ENCODE measurements at regions not wholly inside any gene's neighbourhood (a gene's known extent, or its start where the extent isn't known, plus 50 kb on each side); places are given as distances from the start of the nearest gene placed in this dataset.

DNA sequence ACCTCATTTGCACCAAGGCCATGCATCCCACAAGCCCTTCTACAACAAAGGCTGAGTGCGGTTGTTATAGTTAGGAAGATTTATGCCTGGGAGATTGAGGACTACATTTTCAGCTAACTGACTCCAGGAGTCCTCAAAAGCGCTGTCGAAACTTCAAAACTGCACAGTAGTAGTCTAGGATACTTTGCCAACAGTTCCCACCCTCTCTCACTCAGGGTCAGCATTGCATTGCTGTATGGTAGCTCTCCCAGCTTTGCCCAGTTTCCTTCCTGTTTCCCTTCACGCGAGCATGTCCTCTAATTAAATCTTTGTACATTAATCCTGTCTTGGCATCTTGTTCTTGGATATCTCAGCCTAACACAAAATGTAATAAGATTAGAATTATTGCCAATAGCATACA is 420.6 kb upstream of the UBE2E3 start:
- Histone ChIP-seq H3K27ac (no peak overlapping the region), H3K4me2 (ENCODE audit: low read length) (no peak overlapping the region), H3K79me2 (no peaks in the 10 kb centered on the region), H3K9me3 (ENCODE audit: control insufficient read depth, low read length) (no peaks in the 10 kb centered on the region), H3K36me3 (ENCODE audit: control insufficient read depth, insufficient read depth, low read length) (no peaks in the 10 kb centered on the region), H3K4me1 (no peaks in the 10 kb centered on the region), H3K27me3 (ENCODE audit: control insufficient read depth, insufficient read depth, low read length) (no peaks in the 10 kb centered on the region), H3K4me3 (ENCODE audit: low read depth, low read length) (no peak overlapping the region), H3K9ac (no peak overlapping the region), H2AFZ (no peak overlapping the region)
- TF ChIP-seq, protein P1, sequence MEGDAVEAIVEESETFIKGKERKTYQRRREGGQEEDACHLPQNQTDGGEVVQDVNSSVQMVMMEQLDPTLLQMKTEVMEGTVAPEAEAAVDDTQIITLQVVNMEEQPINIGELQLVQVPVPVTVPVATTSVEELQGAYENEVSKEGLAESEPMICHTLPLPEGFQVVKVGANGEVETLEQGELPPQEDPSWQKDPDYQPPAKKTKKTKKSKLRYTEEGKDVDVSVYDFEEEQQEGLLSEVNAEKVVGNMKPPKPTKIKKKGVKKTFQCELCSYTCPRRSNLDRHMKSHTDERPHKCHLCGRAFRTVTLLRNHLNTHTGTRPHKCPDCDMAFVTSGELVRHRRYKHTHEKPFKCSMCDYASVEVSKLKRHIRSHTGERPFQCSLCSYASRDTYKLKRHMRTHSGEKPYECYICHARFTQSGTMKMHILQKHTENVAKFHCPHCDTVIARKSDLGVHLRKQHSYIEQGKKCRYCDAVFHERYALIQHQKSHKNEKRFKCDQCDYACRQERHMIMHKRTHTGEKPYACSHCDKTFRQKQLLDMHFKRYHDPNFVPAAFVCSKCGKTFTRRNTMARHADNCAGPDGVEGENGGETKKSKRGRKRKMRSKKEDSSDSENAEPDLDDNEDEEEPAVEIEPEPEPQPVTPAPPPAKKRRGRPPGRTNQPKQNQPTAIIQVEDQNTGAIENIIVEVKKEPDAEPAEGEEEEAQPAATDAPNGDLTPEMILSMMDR (IDR thresholded peaks at IDR 0.05), result no peak

DNA sequence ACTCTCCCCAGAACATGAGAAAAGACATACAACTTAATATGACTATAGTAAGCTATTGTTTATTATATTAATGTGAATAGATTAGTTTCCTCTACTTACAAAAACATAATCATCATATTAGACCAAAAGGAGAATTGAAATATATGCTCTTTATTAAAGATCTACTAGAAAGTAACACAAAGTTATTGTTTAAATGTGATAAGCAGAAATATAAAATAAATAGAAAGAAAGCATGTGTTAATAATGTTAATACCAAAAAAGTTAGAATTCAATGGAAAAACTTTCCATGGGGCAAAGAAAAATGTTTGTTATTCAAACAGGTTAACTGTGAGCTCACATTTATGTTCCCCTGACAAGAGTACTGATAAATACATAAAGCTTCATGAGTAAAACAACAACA is 421.4 kb upstream of the UBE2E3 start:
- Histone ChIP-seq H3K9me3 (ENCODE audit: control insufficient read depth, low read length) (no peaks in the 10 kb centered on the region), H3K27ac (no peak overlapping the region), H3K9ac (no peak overlapping the region), H3K79me2 (no peaks in the 10 kb centered on the region), H3K4me2 (ENCODE audit: low read length) (no peak overlapping the region), H2AFZ (no peak overlapping the region), H3K27me3 (ENCODE audit: control insufficient read depth, insufficient read depth, low read length) (no peaks in the 10 kb centered on the region), H3K4me1 (no peaks in the 10 kb centered on the region), H3K36me3 (ENCODE audit: control insufficient read depth, insufficient read depth, low read length) (no peaks in the 10 kb centered on the region), H3K4me3 (ENCODE audit: low read depth, low read length) (no peak overlapping the region)
- TF ChIP-seq, protein P1 (IDR thresholded peaks at IDR 0.05), result no peak

DNA sequence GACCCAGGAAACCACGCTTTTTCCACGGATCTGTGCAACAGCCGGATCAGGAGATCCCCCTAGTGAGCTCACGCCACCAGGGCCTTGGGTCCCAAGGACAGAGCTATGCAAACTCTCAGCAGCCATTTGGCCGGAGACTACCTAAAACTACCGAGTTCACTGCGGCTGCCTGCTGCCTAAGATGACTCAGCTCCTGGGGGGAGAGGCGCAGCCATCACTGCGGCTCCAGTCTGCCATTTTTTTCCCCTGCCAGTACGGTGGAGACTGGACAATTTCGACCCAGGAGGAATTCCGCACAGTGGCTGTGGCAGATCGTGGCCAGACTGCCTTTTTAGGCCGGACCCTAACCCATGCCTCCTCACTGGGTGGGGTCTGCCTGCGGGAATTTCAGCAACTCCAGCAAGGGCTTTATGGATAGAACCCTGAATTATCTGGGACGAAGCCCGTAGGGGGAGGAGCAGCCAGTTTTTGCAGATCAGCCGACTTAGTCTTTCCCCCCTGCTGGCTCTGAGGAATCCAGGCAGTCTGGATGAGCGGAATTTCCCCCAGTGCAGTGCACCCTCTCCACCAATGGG is 424.9 kb upstream of the UBE2E3 start:
- Histone ChIP-seq H3K27ac (no peak overlapping the region), H3K4me2 (ENCODE audit: low read length) (no peak overlapping the region), H3K4me3 (ENCODE audit: low read depth, low read length) (no peak overlapping the region), H2AFZ (no peak overlapping the region), H3K9me3 (ENCODE audit: control insufficient read depth, low read length) (no peaks in the 10 kb centered on the region), H3K36me3 (ENCODE audit: control insufficient read depth, insufficient read depth, low read length) (no peaks in the 10 kb centered on the region), H3K9ac (no peak overlapping the region), H3K4me1 (no peaks in the 10 kb centered on the region), H3K27me3 (ENCODE audit: control insufficient read depth, insufficient read depth, low read length) (no peaks in the 10 kb centered on the region), H3K79me2 (no peaks in the 10 kb centered on the region)
- TF ChIP-seq, protein P1 (IDR thresholded peaks at IDR 0.05), result no peak

DNA sequence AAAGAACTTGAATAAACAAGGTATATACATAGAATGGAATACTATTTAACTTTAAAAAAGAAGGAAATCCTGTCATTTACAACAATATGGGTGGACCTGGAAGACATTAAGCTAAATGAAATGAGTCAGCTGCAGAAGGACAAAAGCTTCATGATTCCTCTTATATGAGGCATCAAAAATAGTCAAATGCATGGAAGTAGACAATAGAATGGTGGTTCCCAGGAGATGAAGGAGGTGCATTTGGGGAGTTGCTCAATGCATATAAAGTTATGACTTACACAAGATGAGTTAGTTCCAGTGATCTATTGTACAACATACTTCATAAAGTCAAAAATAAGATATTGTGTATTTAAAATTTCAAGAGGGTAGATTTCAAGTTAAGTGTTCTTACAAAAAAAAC is 426.1 kb upstream of the UBE2E3 start:
- Histone ChIP-seq H3K9me3 (ENCODE audit: control insufficient read depth, low read length) (no peaks in the 10 kb centered on the region), H3K27me3 (ENCODE audit: control insufficient read depth, insufficient read depth, low read length) (no peaks in the 10 kb centered on the region), H3K4me2 (ENCODE audit: low read length) (no peak overlapping the region), H3K27ac (no peak overlapping the region), H3K9ac (no peak overlapping the region), H3K4me1 (no peaks in the 10 kb centered on the region), H3K79me2 (no peaks in the 10 kb centered on the region), H2AFZ (no peak overlapping the region), H3K36me3 (ENCODE audit: control insufficient read depth, insufficient read depth, low read length) (no peaks in the 10 kb centered on the region), H3K4me3 (ENCODE audit: low read depth, low read length) (no peak overlapping the region)
- TF ChIP-seq, protein P1 (IDR thresholded peaks at IDR 0.05), result no peak

DNA sequence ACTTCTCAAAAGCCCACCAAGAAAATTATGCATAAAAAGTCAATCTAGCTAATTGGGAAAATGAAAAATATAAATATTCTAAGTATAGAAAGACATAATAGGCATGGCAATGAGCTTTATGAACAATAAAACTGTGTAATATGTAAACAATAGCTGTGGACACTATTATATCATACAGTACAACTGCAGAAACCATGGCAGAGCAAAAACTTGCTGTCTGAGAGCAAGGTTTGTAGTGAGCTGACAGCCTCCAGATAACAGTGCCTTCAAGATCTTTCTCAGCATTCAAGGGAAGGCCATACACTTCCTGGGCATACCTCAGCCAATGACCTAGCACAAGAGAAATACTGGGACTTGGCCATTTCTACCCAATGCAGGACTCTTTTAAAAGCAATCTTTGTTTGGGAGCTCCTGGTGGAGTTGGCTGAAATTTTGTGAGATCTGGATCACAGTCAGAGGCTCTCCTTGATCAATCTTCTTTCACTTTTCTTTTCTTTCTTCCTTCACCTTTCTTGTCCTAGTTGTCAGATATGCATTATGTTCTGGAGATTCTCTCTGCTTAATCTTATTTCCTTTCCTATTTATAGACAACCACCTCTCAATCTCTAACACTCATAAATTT is 427.2 kb upstream of the UBE2E3 start:
- Histone ChIP-seq H3K4me3 (ENCODE audit: low read depth, low read length) (no peak overlapping the region), H3K9me3 (ENCODE audit: control insufficient read depth, low read length) (no peaks in the 10 kb centered on the region), H3K27ac (no peak overlapping the region), H3K9ac (no peak overlapping the region), H3K79me2 (no peaks in the 10 kb centered on the region), H3K36me3 (ENCODE audit: control insufficient read depth, insufficient read depth, low read length) (no peaks in the 10 kb centered on the region), H2AFZ (no peak overlapping the region), H3K4me2 (ENCODE audit: low read length) (no peak overlapping the region), H3K4me1 (no peaks in the 10 kb centered on the region), H3K27me3 (ENCODE audit: control insufficient read depth, insufficient read depth, low read length) (no peaks in the 10 kb centered on the region)
- TF ChIP-seq, protein P1 (IDR thresholded peaks at IDR 0.05), result no peak

Measured in parathyroid adenoma (tissue), 2 donors.